Ovary (tissue), 3 donors: ENCODE measurements at regions not wholly inside any gene's neighbourhood (a gene's known extent, or its start where the extent isn't known, plus 50 kb on each side); places are given as distances from the start of the nearest gene placed in this dataset.

Experiments
- EP300 ChIP-seq: sonication (generic); formaldehyde crosslinking; IDR thresholded peaks from one replicate; pipeline ENCODE4 v1.6.1; 2017; ENCODE audit warnings: antibody characterized with exemption
- POLR2A ChIP-seq: fragments of 450-650 bp; IDR thresholded peaks from one replicate; pipeline ENCODE4 v1.6.1; 2017; ENCODE audit warnings: antibody characterized with exemption, mild to moderate bottlenecking, moderate library complexity
- TF ChIP-seq, protein P1 (sequence below), 3 donors: fragments of 450-650 bp in 2 of 3; fragments of 200-600 bp in 1 of 3; IDR thresholded peaks; one replicate each; pipeline versions ENCODE4 v1.5.1 to v1.8.0; 2016 to 2022; ENCODE audit warnings: antibody characterized with exemption in 3 of 3, mild to moderate bottlenecking in 1 of 3
- donor health status: DM: no; HTN: no; CAD: no.

DNA sequence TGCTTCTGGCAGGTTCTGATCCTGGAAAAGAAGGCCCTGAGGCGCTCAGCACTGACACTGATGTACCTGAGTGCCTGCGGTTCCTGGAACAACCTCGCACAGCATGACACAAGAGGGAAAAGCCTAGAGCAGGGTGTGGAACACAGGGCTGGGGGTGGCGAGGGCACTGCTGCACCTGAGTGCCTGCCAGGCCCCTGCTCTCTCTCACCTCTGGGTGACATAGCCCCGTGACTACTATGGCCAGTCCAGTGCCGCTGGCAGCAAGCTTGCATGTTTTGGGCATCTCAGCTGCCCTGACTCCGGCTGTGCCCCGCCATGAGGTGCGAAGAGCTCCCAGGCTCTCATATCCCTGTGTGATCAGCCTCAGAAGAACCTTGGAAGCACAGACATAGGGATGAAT, 825.2 kb upstream of the SALL3 start:
- no peak for TF ChIP-seq POLR2A
- TF ChIP-seq, protein P1, sequence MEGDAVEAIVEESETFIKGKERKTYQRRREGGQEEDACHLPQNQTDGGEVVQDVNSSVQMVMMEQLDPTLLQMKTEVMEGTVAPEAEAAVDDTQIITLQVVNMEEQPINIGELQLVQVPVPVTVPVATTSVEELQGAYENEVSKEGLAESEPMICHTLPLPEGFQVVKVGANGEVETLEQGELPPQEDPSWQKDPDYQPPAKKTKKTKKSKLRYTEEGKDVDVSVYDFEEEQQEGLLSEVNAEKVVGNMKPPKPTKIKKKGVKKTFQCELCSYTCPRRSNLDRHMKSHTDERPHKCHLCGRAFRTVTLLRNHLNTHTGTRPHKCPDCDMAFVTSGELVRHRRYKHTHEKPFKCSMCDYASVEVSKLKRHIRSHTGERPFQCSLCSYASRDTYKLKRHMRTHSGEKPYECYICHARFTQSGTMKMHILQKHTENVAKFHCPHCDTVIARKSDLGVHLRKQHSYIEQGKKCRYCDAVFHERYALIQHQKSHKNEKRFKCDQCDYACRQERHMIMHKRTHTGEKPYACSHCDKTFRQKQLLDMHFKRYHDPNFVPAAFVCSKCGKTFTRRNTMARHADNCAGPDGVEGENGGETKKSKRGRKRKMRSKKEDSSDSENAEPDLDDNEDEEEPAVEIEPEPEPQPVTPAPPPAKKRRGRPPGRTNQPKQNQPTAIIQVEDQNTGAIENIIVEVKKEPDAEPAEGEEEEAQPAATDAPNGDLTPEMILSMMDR (IDR thresholded peaks at IDR 0.05) = no peak
- no peak for TF ChIP-seq EP300
